Peyer's patch (tissue), 4 donors: ENCODE measurements at regions not wholly inside any gene's neighbourhood (a gene's known extent, or its start where the extent isn't known, plus 50 kb on each side); places are given as distances from the start of the nearest gene placed in this dataset.

ENCODE experiments used
- CTCF ChIP-seq, 6 experiments: fragments of 450-650 bp in 4 of 6; fragments of 200-600 bp in 2 of 6; sonication (generic) in 1 of 6; IDR thresholded peaks; one replicate each; pipeline ENCODE4 v1.5.1; 2017 to 2019; ENCODE audit warnings: antibody characterized with exemption in 6 of 6, mild to moderate bottlenecking in 3 of 6, moderate library complexity in 1 of 6
- POLR2A ChIP-seq, 2 donors: fragments of 450-650 bp; IDR thresholded peaks; one replicate each; pipeline ENCODE4 v1.5.1; 2017; ENCODE audit warnings: antibody characterized with exemption in 2 of 2, mild to moderate bottlenecking in 2 of 2, moderate library complexity in 2 of 2

GRCh38 chr2:234289834-234290590, 206.9 kb downstream of the ARL4C start:
- TF ChIP-seq CTCF (IDR thresholded peaks at IDR 0.05) (no peak), POLR2A (IDR thresholded peaks at IDR 0.05) (no peak)
